ENCODE measurements at regions not wholly inside any gene's neighbourhood (a gene's known extent, or its start where the extent isn't known, plus 50 kb on each side); places are given as distances from the start of the nearest gene placed in this dataset.
A peak's percentile ranks its signal among the peaks of the same experiment; 100 is the strongest.

- H3K4me3 ChIP-seq (ENCODE audit: insufficient read depth, low read depth, low read length, poor library complexity, severe bottlenecking) = no peak overlapping the region
- H3K36me3 ChIP-seq (ENCODE audit: control insufficient read depth, insufficient read depth, low read length) = no peaks in the 10 kb centered on the region
- no peaks in the 10 kb centered on the region for H3K9me3 ChIP-seq (ENCODE audit: control insufficient read depth, low read length)
- peak overlapping the region; percentile 51 for H3K27ac ChIP-seq (ENCODE audit: insufficient read depth, low read length, poor library complexity, severe bottlenecking)
- peaks cover 84% of the 10 kb centered on the region for H3K4me1 ChIP-seq (ENCODE audit: control insufficient read depth, insufficient read depth, low read length, poor library complexity, severe bottlenecking)
- no peaks in the 10 kb centered on the region for H3K27me3 ChIP-seq (replicated peaks; ENCODE audit: control insufficient read depth, insufficient read depth, low read length, poor library complexity, severe bottlenecking)
- DNase-seq = no peak
Measured at GRCh38 chr17:77386502-77387192, 245.9 kb downstream of the SEC14L1 start.

DNA sequence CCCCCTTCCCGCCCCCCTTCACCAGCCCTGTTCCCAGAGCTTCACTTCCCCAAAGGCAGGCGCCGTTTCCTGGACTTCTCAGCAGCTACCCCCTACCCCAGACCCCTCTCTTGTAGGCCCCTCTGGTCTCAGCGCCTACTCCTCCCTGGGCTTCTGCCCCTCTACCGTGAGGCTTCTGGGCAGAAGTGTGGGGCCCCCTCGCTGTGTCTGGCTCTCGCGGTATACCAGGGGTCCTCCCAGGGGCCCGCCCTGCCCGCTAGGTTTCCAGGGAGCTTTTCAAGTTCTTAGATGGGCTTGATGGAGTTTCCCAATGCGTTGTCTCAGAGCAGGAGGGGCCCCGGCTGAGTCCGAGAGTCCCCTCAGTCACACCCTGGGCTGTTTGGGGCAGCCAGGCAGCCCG is 247.1 kb downstream of the SEC14L1 start:
- Histone ChIP-seq H3K27ac (ENCODE audit: insufficient read depth, low read length, poor library complexity, severe bottlenecking) (peak overlapping the region; percentile 76), H3K9me3 (ENCODE audit: control insufficient read depth, low read length) (no peaks in the 10 kb centered on the region), H3K4me1 (ENCODE audit: control insufficient read depth, insufficient read depth, low read length, poor library complexity, severe bottlenecking) (peaks cover 85% of the 10 kb centered on the region)

GRCh38 chr17:77388384-77389306 is 247.9 kb downstream of the SEC14L1 start:
- no peaks in the 10 kb centered on the region for H3K27me3 ChIP-seq (replicated peaks; ENCODE audit: control insufficient read depth, insufficient read depth, low read length, poor library complexity, severe bottlenecking)
- H3K27ac ChIP-seq (ENCODE audit: insufficient read depth, low read length, poor library complexity, severe bottlenecking) = peak overlapping the region; percentile 76
- H3K9me3 ChIP-seq (ENCODE audit: control insufficient read depth, low read length) = no peaks in the 10 kb centered on the region
- no peaks in the 10 kb centered on the region for H3K36me3 ChIP-seq (ENCODE audit: control insufficient read depth, insufficient read depth, low read length)
- H3K4me1 ChIP-seq (ENCODE audit: control insufficient read depth, insufficient read depth, low read length, poor library complexity, severe bottlenecking) = peaks cover 83% of the 10 kb centered on the region
- H3K4me3 ChIP-seq (ENCODE audit: insufficient read depth, low read depth, low read length, poor library complexity, severe bottlenecking) = peak overlapping the region; percentile 44
- DNase-seq = no peak

More for the DNA sequence above, 247.1 kb downstream of the SEC14L1 start:
- Histone ChIP-seq H3K27me3 (replicated peaks; ENCODE audit: control insufficient read depth, insufficient read depth, low read length, poor library complexity, severe bottlenecking) (no peaks in the 10 kb centered on the region), H3K4me3 (ENCODE audit: insufficient read depth, low read depth, low read length, poor library complexity, severe bottlenecking) (no peak overlapping the region), H3K36me3 (ENCODE audit: control insufficient read depth, insufficient read depth, low read length) (no peaks in the 10 kb centered on the region)
- no peak for DNase-seq

GRCh38 chr17:77390870-77391269 is 250.1 kb downstream of the SEC14L1 start:
- no peaks in the 10 kb centered on the region for H3K36me3 ChIP-seq (ENCODE audit: control insufficient read depth, insufficient read depth, low read length)
- peak overlapping the region; percentile 45 for H3K27ac ChIP-seq (ENCODE audit: insufficient read depth, low read length, poor library complexity, severe bottlenecking)
- no peak for DNase-seq
- no peaks in the 10 kb centered on the region for H3K27me3 ChIP-seq (replicated peaks; ENCODE audit: control insufficient read depth, insufficient read depth, low read length, poor library complexity, severe bottlenecking)
- no peaks in the 10 kb centered on the region for H3K9me3 ChIP-seq (ENCODE audit: control insufficient read depth, low read length)
- H3K4me1 ChIP-seq (ENCODE audit: control insufficient read depth, insufficient read depth, low read length, poor library complexity, severe bottlenecking) = peaks cover 84% of the 10 kb centered on the region
- H3K4me3 ChIP-seq (ENCODE audit: insufficient read depth, low read depth, low read length, poor library complexity, severe bottlenecking) = no peak overlapping the region

GRCh38 chr17:77391668-77392375 is 251.1 kb downstream of the SEC14L1 start:
- H3K27me3 ChIP-seq (replicated peaks; ENCODE audit: control insufficient read depth, insufficient read depth, low read length, poor library complexity, severe bottlenecking) = no peaks in the 10 kb centered on the region
- H3K27ac ChIP-seq (ENCODE audit: insufficient read depth, low read length, poor library complexity, severe bottlenecking) = peak overlapping the region; percentile 49
- no peak for DNase-seq
- H3K4me1 ChIP-seq (ENCODE audit: control insufficient read depth, insufficient read depth, low read length, poor library complexity, severe bottlenecking) = peaks cover 76% of the 10 kb centered on the region
- H3K36me3 ChIP-seq (ENCODE audit: control insufficient read depth, insufficient read depth, low read length) = no peaks in the 10 kb centered on the region
- no peak overlapping the region for H3K4me3 ChIP-seq (ENCODE audit: insufficient read depth, low read depth, low read length, poor library complexity, severe bottlenecking)
- H3K9me3 ChIP-seq (ENCODE audit: control insufficient read depth, low read length) = no peaks in the 10 kb centered on the region

DNA sequence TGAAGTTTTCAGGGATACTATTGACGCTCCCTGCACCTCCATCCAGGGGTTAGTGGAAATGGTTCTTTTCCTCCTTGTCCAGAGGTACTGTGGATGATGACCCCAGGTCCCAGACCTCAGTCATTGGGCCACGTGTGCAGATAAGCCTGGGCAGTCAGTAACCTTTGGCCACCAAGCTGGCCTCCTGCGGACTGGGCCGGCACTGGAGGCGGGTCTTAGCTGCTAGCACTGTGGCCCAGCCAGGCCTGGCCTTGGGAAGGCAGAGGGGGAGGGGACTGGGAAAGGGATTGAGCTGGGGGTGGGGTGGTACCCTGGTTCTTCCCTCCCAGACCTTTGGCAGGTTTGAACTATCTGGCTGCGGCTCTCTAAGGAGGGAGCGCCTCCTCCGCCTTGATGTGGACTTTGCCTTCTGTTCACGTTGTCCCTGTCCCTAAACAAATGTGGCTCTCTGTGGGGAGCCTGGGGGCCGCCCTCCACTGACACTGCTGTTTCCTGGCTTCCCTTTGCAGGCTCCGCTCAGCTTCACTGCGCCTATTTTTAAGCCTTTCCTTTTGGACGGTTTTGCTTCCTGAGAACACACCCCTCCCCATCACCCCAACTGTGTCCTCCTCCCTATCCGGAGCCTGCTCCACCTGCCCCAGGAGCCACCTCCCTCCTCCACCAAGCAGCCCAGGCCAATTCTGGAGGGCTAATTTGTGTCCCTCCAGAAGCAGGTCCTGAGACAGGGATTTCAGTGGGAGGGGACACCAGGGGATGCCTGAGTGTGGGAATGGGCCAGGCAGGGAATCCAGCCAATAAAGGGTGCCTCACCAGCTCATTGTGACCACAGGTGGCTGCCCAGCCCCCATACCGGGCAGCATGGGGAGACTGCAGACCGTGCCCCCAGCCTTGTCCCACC is 251.9 kb downstream of the SEC14L1 start:
- Histone ChIP-seq H3K36me3 (ENCODE audit: control insufficient read depth, insufficient read depth, low read length) (peaks cover 4% of the 10 kb centered on the region), H3K27me3 (replicated peaks; ENCODE audit: control insufficient read depth, insufficient read depth, low read length, poor library complexity, severe bottlenecking) (no peaks in the 10 kb centered on the region), H3K27ac (ENCODE audit: insufficient read depth, low read length, poor library complexity, severe bottlenecking) (peak overlapping the region; percentile 49), H3K9me3 (ENCODE audit: control insufficient read depth, low read length) (no peaks in the 10 kb centered on the region), H3K4me1 (ENCODE audit: control insufficient read depth, insufficient read depth, low read length, poor library complexity, severe bottlenecking) (peaks cover 68% of the 10 kb centered on the region), H3K4me3 (ENCODE audit: insufficient read depth, low read depth, low read length, poor library complexity, severe bottlenecking) (no peak overlapping the region)
- no peak for DNase-seq

DNA sequence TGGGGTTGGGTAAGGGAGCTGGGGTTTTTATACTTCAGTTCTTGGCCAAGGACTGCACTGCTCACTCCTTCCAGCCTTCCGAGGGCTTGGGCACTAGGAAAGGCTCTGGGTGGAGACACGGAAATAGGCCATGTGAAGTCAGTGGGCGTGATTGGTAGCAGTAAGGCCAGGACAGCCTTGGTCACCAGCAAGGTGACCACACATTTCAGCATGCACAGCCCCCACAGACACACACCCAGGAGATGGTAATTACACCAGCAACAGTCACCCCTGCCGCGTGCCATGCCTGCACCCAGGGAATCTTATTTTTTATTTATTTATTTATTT is 252.5 kb downstream of the SEC14L1 start:
- Histone ChIP-seq H3K4me3 (ENCODE audit: insufficient read depth, low read depth, low read length, poor library complexity, severe bottlenecking) (no peak overlapping the region), H3K36me3 (ENCODE audit: control insufficient read depth, insufficient read depth, low read length) (peaks cover 4% of the 10 kb centered on the region)

GRCh38 chr17:77393867-77394539 is 253.2 kb downstream of the SEC14L1 start:
- no peaks in the 10 kb centered on the region for H3K9me3 ChIP-seq (ENCODE audit: control insufficient read depth, low read length)
- no peak overlapping the region for H3K27ac ChIP-seq (ENCODE audit: insufficient read depth, low read length, poor library complexity, severe bottlenecking)
- no peak overlapping the region for H3K4me3 ChIP-seq (ENCODE audit: insufficient read depth, low read depth, low read length, poor library complexity, severe bottlenecking)
- peaks cover 65% of the 10 kb centered on the region for H3K4me1 ChIP-seq (ENCODE audit: control insufficient read depth, insufficient read depth, low read length, poor library complexity, severe bottlenecking)
- no peak for DNase-seq
- H3K36me3 ChIP-seq (ENCODE audit: control insufficient read depth, insufficient read depth, low read length) = peaks cover 4% of the 10 kb centered on the region
- no peaks in the 10 kb centered on the region for H3K27me3 ChIP-seq (replicated peaks; ENCODE audit: control insufficient read depth, insufficient read depth, low read length, poor library complexity, severe bottlenecking)

More for the DNA sequence above, 252.5 kb downstream of the SEC14L1 start:
- H3K9me3 ChIP-seq (ENCODE audit: control insufficient read depth, low read length) = no peaks in the 10 kb centered on the region
- no peak for DNase-seq
- H3K27ac ChIP-seq (ENCODE audit: insufficient read depth, low read length, poor library complexity, severe bottlenecking) = peak overlapping the region; percentile 49
- H3K4me1 ChIP-seq (ENCODE audit: control insufficient read depth, insufficient read depth, low read length, poor library complexity, severe bottlenecking) = peaks cover 65% of the 10 kb centered on the region
- H3K27me3 ChIP-seq (replicated peaks; ENCODE audit: control insufficient read depth, insufficient read depth, low read length, poor library complexity, severe bottlenecking) = no peaks in the 10 kb centered on the region

Data from effector memory CD4-positive, alpha-beta T cell (primary cell).